Left renal pelvis (tissue), 4 donors: ENCODE measurements at regions not wholly inside any gene's neighbourhood (a gene's known extent, or its start where the extent isn't known, plus 50 kb on each side); places are given as distances from the start of the nearest gene placed in this dataset.

Experiments used
- DNase-seq, 4 donors: peaks; one replicate each; pipeline ENCODE4 v3.0.0-alpha.2; 2013; ENCODE audit warnings: low read depth in 4 of 4, low spot score in 3 of 4

- DNase-seq: no peak
Observed at GRCh38 chr18:11279461-11279860, 130.1 kb upstream of the PIEZO2 start.

GRCh38 chr18:11276678-11277077, 127.3 kb upstream of the PIEZO2 start:
- no peak for DNase-seq

- DNase-seq: no peak
Observed at GRCh38 chr18:11274144-11274794, 124.9 kb upstream of the PIEZO2 start.

DNA sequence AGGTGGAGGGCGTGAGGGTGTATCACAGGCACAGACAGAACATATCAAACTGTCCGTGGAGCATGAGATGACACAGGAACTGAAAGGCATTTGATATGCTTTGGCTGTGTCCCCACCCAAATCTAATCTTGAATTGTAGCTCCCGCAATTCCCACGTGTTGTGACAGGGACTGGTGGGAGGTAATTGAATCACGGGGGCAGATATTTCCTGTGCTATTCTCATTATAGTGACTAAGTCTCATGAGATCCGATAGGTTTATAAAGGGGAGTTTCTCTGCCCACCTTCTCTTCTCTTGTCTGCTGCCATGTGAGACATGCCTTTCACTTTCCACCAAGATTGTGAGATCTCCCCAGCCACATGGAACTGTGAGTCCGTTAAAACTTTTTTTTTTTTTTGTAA, 123.1 kb upstream of the PIEZO2 start:
- no peak for DNase-seq

- DNase-seq: no peak
Observed at GRCh38 chr18:11271954-11272353, 122.6 kb upstream of the PIEZO2 start.

DNA sequence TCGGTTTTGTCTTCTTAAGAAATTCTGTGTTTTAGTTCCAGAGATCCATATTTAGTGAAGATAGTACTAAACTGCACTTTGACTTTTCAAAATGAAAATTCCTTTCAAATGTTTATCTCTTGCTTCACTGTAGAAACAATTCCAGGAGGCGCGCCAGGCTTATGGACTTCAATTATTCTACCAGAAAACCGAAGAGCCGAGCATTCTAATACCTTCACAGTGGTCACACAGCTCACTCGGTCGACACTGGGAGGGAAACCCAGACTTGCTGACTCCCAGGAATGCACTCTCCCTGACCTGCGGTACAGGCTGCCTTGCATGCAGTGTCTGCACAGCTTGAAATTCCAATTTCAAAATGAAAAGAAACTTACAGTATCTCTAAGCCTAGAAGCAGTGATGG, 119.9 kb upstream of the PIEZO2 start:
- DNase-seq: no peak

- DNase-seq: peak in 2 of 4 donors; percentile 24 to 32
Observed at GRCh38 chr18:11268741-11269233, 119.4 kb upstream of the PIEZO2 start.

DNA sequence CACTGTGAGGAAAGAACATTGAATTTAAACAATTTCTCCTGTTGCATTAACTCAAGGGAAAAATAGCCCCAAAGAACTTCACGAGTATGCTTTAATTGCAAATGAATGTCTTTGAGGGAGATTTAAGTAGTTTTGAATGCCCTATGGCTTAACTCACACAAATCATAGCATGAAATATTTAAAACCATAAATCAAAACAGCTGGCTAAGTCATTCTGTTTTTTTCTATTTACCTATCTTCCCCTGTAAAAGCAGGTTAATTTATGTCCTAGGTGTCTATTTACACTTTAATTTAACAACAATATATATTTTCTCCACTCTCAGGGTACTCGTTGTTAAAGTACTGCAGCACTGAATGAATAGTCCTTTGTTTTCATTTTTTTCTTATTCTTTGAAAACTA, 118.8 kb upstream of the PIEZO2 start:
- no peak for DNase-seq

DNA sequence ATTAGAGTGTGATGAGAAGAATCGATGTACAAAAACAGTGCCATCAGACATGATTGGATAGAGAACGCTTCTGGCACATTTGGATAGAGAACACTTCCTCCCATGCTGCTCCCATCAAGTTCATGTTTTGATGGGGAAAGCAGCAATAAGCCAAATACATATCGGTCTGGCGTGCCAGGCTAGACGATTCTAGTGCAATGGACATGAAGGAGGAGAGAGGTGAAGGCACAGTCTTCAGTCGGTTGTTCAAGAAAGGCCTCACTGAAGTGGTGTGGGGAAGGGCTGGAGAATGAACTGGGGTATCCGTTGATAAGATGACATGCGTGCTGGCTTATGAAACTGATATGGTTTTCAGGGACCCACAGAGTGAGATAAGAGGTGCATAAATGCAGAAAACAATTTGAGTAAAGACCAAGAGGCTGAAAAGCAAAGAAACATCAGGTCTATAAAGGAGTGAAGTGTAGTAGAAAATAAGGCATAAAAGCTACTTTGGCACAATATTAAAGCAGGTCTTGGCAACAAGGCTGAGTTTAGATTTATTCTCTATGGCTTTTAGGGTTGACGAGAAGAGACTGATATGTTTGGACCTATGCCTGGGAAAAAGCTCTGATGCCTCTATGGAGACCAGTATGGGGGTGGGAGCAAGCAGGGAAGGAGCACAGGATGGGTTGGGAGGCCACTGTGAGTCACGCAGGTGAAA, 117.6 kb upstream of the PIEZO2 start:
- DNase-seq: no peak

- no peak for DNase-seq
Observed at GRCh38 chr18:11261486-11261885, 112.1 kb upstream of the PIEZO2 start.

- no peak for DNase-seq
Observed at GRCh38 chr18:11260961-11261461, 111.6 kb upstream of the PIEZO2 start.

DNA sequence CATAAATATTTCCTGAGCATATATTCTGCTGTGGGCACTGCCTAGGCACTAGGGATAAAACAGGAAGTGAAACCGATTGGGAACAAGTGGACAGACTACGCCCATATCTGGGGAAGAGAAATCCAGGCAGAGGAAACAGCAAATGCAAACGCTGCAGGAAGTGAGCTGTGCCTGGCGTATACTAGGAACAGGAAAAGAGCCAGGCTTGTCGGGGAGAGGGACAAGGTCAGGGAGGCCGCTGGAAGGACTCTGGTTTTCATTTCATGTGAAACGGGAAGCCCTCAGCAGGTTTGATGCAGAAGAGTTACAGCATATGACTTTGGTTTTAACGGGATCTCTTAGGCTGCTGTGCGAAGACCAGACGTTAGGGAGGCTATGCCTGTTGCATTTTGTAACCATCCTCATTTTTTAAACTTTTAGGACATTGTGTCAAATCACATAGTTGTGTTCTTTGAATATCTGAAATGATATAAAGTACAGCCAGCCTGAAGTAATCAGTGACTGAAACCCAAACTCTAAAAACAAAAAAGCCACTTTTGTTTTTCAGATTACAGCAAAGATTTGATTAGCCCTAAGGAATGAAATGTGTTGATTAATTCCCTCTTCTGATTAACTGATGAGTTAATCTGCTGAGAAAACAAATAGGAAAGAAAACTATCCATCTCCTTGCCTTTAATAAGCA, 110.2 kb upstream of the PIEZO2 start:
- no peak for DNase-seq

DNA sequence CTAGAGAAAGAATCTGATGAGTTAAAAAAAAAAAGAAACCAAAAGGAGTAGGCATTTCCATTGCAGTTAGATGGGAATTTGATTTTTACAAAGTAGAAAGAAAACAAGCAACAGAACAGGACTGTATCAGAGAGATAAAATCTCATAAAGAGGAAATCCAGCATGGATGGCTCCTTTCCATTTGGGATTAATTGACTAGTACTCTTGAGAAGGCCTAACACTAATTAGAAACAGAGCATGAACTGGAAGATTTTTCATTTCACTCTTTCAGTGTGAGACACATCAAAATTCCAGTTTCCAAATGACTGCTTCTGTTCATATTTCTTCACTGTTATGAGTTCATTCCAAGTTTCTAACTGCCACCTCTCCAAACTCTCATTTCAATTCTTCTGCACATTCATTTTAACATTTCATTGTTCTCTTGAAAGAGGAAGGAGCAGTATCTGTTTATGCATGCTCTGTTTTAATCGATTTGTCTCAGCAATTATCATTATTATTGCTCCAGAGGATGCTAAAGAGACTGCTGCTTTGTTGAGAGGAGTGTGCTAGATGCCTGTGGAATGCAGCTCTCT, 108.8 kb upstream of the PIEZO2 start:
- no peak for DNase-seq

- DNase-seq: no peak
Observed at GRCh38 chr18:11256251-11256650, 106.9 kb upstream of the PIEZO2 start.

DNA sequence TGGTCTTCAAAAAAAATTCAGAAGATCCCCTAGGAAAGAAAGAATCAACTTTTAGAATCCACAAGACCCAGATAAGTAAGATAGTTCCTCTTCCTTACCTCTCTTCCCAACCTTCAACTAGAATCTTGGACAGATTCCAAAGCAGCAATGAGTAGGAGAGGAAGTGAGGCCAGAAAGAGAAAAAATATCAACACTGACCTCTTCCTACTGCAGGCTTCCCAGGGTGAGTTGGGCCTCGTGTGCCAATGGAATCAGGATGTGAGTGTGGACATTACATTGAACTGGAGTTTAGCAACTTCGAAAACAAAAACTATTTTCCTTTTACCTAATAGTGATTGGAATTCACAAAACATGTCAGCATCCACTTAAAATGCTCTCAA, 102.5 kb upstream of the PIEZO2 start:
- no peak for DNase-seq

GRCh38 chr18:11251229-11251890, 102.0 kb upstream of the PIEZO2 start:
- no peak for DNase-seq

GRCh38 chr18:11249391-11249790, 100.0 kb upstream of the PIEZO2 start:
- no peak for DNase-seq

DNA sequence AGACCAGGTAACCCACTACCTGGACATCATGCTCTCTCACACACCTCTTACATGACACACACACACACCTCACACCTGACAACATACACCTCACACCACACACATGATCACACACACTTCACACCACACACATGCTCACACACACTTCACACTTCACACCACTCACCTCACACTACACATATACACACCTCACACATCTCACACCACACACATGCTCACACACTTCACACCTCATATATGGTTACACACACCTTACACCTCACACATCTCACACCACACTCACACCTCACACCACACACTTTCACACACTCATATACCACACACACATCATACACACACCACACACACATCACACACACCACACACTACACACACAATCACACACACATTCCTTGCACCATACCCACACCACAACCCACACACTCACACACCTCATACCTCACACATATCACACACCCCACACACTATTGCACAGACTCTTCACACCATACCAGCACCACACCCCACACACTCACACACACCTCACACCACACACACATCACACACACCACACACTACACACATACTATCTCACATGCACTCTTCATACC, 98.1 kb upstream of the PIEZO2 start:
- no peak for DNase-seq

- DNase-seq: no peak
Observed at GRCh38 chr18:11246495-11247300, 97.3 kb upstream of the PIEZO2 start.

GRCh38 chr18:11245879-11246278, 96.5 kb upstream of the PIEZO2 start:
- DNase-seq: no peak
